ENCODE measurements at regions not wholly inside any gene's neighbourhood (a gene's known extent, or its start where the extent isn't known, plus 50 kb on each side); places are given as distances from the start of the nearest gene placed in this dataset.

- POLR2A ChIA-PET = no interaction called here
- DNase-seq (ENCODE audit: low spot score) (no peak), ATAC-seq (peak; percentile 53)
- Mint-ChIP-seq H3K4me3 (no peak overlapping the region), H3K9me3 (peaks cover 35% of the 10 kb centered on the region), H3K27ac (no peak overlapping the region), H3K36me3 (peaks cover 16% of the 10 kb centered on the region), H3K4me1 (peaks cover 5% of the 10 kb centered on the region; the same call in 1 of the 2 replicates), H3K27me3 (ENCODE audit: low read depth) (peaks cover 4% of the 10 kb centered on the region; the same call in 1 of the 2 replicates)
- TF ChIP-seq PREB (CRISPR knock-in tag; IDR thresholded peaks at IDR 0.05; ENCODE audit: borderline replicate concordance) = no peak
- TF ChIP-seq PRRX2 (CRISPR knock-in tag; IDR thresholded peaks at IDR 0.05) = no peak
- no peak for TF ChIP-seq ZNF281 (CRISPR knock-in tag; IDR thresholded peaks at IDR 0.05)
- no peak for TF ChIP-seq ZNF317 (CRISPR knock-in tag; IDR thresholded peaks at IDR 0.05; ENCODE audit: borderline replicate concordance, low read depth)
- no peak for TF ChIP-seq AR (CRISPR knock-in tag; IDR thresholded peaks at IDR 0.05)
- TF ChIP-seq GRHL2 (CRISPR knock-in tag; IDR thresholded peaks at IDR 0.05; ENCODE audit: insufficient replicate concordance, severe bottlenecking) = no peak
- TF ChIP-seq NFE2L1 (CRISPR knock-in tag; IDR thresholded peaks at IDR 0.05) = no peak
- CTCF ChIA-PET = no interaction called here
These were observed 755.2 kb upstream of the ADAMTS5 start for GRCh38 chr21:27722095-27722494.

GRCh38 chr21:27721675-27722074, 754.8 kb upstream of the ADAMTS5 start:
- H3K4me3 Mint-ChIP-seq = no peak overlapping the region
- ATAC-seq (no peak), DNase-seq (ENCODE audit: low spot score) (no peak)
- CTCF ChIA-PET = no interaction called here
- no peak overlapping the region for H3K27ac Mint-ChIP-seq
- H3K27me3 Mint-ChIP-seq (ENCODE audit: low read depth) = peaks cover 4% of the 10 kb centered on the region; the same call in 1 of the 2 replicates
- POLR2A ChIA-PET = no interaction called here
- H3K9me3 Mint-ChIP-seq = peaks cover 34% of the 10 kb centered on the region
- H3K36me3 Mint-ChIP-seq = peaks cover 16% of the 10 kb centered on the region
- peaks cover 5% of the 10 kb centered on the region; the same call in 1 of the 2 replicates for H3K4me1 Mint-ChIP-seq
- TF ChIP-seq CREM (CRISPR knock-in tag; IDR thresholded peaks at IDR 0.05) (no peak), ARID4B (CRISPR knock-in tag; IDR thresholded peaks at IDR 0.05; ENCODE audit: borderline replicate concordance) (no peak), ZNF532 (CRISPR knock-in tag; IDR thresholded peaks at IDR 0.05; ENCODE audit: borderline replicate concordance) (no peak), EMX1 (CRISPR knock-in tag; IDR thresholded peaks at IDR 0.05) (no peak)
